ENCODE measurements at regions not wholly inside any gene's neighbourhood (a gene's known extent, or its start where the extent isn't known, plus 50 kb on each side); places are given as distances from the start of the nearest gene placed in this dataset.

GRCh38 chr13:30851697-30852096, 54.4 kb upstream of the MEDAG start (continued):
- no peak for TF ChIP-seq CHD7 (IDR thresholded peaks at IDR 0.05; ENCODE audit: insufficient replicate concordance, low read length)
- TF ChIP-seq ATF3 (IDR thresholded peaks at IDR 0.05; ENCODE audit: insufficient read depth, low read depth, low read length): no peak
- TF ChIP-seq FOSL1 (IDR thresholded peaks at IDR 0.05; ENCODE audit: insufficient read depth, low read depth, low read length): no peak
- TF ChIP-seq TCF12 (IDR thresholded peaks at IDR 0.05; ENCODE audit: low read depth, low read length): no peak
- TF ChIP-seq SP4 (IDR thresholded peaks at IDR 0.05; ENCODE audit: low read length): no peak

All from H1 (cell line).